Muscle of arm (tissue), 1 donor: ENCODE measurements at regions not wholly inside any gene's neighbourhood (a gene's known extent, or its start where the extent isn't known, plus 50 kb on each side); places are given as distances from the start of the nearest gene placed in this dataset.
"Not testable (repeated sequence)": the region's sequence is repeated elsewhere in the genome, so short reads cannot be mapped to it uniquely, and the experiment has no call there.

Source experiments
- DNase-seq: peaks from one replicate; pipeline ENCODE4 v3.0.0-alpha.2; 2013

- DNase-seq, result no peak
Measured at GRCh38 chr4:173475751-173476150, 54.3 kb downstream of the HAND2 start.

GRCh38 chr4:173469622-173470021 lies 60.4 kb downstream of the HAND2 start:
- no peak for DNase-seq

- no peak for DNase-seq
Measured at GRCh38 chr4:173468314-173468713, 61.7 kb downstream of the HAND2 start.

- DNase-seq, result no peak
Measured at GRCh38 chr4:173466101-173466500, 63.9 kb downstream of the HAND2 start.

GRCh38 chr4:173464481-173464880 lies 65.5 kb downstream of the HAND2 start:
- no peak for DNase-seq

GRCh38 chr4:173463816-173464215 lies 64.9 kb upstream of the SCRG1 start:
- DNase-seq, result no peak

- no peak for DNase-seq
Measured at GRCh38 chr4:173461170-173461569, 62.3 kb upstream of the SCRG1 start.

GRCh38 chr4:173459857-173460256 lies 60.9 kb upstream of the SCRG1 start:
- DNase-seq, result no peak

GRCh38 chr4:173457893-173458292 lies 59.0 kb upstream of the SCRG1 start:
- no peak for DNase-seq

- DNase-seq, result not testable (repeated sequence)
Measured at GRCh38 chr4:173451435-173451834, 52.5 kb upstream of the SCRG1 start.

- DNase-seq, result no peak
Measured at GRCh38 chr4:173450281-173450680, 51.4 kb upstream of the SCRG1 start.

- DNase-seq, result no peak
Measured at GRCh38 chr4:173449380-173449717, 50.4 kb upstream of the SCRG1 start.

- peak; percentile 31 for DNase-seq
Measured at GRCh38 chr4:173448608-173449379, 49.9 kb upstream of the SCRG1 start.
